Activated naive CD8-positive, alpha-beta T cell treated with anti-CD3 and anti-CD28 coated beads, Interleukin-2, amount 10 ng/mL, durations not matched to agents 7 days and 5 days (primary cell): ENCODE measurements at regions not wholly inside any gene's neighbourhood (a gene's known extent, or its start where the extent isn't known, plus 50 kb on each side); places are given as distances from the start of the nearest gene placed in this dataset.
"Not testable (repeated sequence)": the region's sequence is repeated elsewhere in the genome, so short reads cannot be mapped to it uniquely, and the experiment has no call there.

Experiments
- ATAC-seq: fragments of 150-1000 bp; cut with Tn5 transposase; one replicate; pipeline ENCODE4 v1.10.0; 2021; ENCODE audit warnings: low read depth, moderate library complexity
- POLR2A ChIA-PET: fragments of 350-600 bp; sonication (Branson Sonifier 250); formaldehyde crosslinking; loops from one replicate; lab custom pipeline; 2021; ENCODE audit warnings: antibody characterized with exemption; lab: Charles Lee
- DNase-seq: peaks from one replicate; pipeline ENCODE4 v3.0.0; 2021
- H3K27ac Mint-ChIP-seq: one replicate; pipeline ENCODE4 v1.8.0; 2022; ENCODE audit warnings: mild to moderate bottlenecking, mixed read lengths
- H3K27me3 Mint-ChIP-seq: one replicate; pipeline ENCODE4 v1.8.0; 2022; ENCODE audit warnings: mild to moderate bottlenecking, moderate library complexity, mixed read lengths
- H3K36me3 Mint-ChIP-seq: one replicate; pipeline ENCODE4 v1.8.0; 2021; ENCODE audit warnings: mild to moderate bottlenecking, mixed read lengths
- H3K4me1 Mint-ChIP-seq: one replicate; pipeline ENCODE4 v1.8.0; 2021; ENCODE audit warnings: mixed read lengths
- H3K4me3 Mint-ChIP-seq: one replicate; pipeline ENCODE4 v1.8.0; 2022; ENCODE audit warnings: mild to moderate bottlenecking, moderate library complexity, mixed read lengths
- H3K9me3 Mint-ChIP-seq: one replicate; pipeline ENCODE4 v1.8.0; 2021; ENCODE audit warnings: mixed read lengths

DNA sequence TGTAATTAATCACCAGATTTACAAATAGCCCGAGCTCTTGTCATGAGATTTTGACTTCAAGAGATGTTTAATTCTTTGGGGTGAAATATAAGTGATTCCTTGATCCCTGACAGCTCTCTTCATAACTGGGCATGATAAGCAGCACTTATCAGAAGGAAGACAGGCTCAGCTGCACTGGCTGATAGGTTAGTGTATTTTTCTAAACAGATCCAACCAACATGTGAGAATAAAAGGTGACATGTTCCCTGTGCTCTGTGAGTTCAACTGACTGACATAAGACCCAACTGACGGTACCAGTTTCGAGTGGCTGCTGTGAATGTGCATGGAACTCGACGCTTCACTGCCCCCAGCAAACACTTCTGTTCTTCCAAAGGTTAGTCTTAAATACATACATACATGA is 114.8 kb downstream of the VCY start:
- ATAC-seq (no peak), DNase-seq (no peak)
- POLR2A ChIA-PET = no interaction called here
- H3K4me3 Mint-ChIP-seq = no peak overlapping the region
- no peak overlapping the region for H3K27ac Mint-ChIP-seq
- peaks cover 1% of the 10 kb centered on the region for H3K36me3 Mint-ChIP-seq
- H3K27me3 Mint-ChIP-seq = no peaks in the 10 kb centered on the region
- no peaks in the 10 kb centered on the region for H3K4me1 Mint-ChIP-seq
- no peaks in the 10 kb centered on the region for H3K9me3 Mint-ChIP-seq

DNA sequence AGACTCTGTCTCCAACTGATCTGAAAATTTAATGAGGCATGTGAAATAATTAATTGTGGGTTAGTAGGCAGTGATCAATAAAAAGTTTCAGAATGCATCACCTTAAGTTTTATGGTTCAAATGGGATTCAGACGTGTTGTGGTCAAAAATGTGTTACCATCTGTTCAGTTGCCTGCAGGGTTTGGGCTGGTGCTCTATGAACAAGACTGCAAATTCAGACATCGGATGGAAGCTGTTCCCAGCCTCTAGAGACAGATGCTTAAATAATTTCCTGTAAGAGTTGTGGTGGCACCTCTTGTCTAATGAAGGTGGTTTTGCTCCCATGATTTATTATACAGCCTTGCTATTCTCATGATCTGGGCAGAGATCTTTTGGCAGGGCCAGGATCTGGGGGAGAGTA is 113.6 kb downstream of the VCY start:
- peaks cover 1% of the 10 kb centered on the region for H3K36me3 Mint-ChIP-seq
- POLR2A ChIA-PET = no interaction called here
- no peaks in the 10 kb centered on the region for H3K4me1 Mint-ChIP-seq
- H3K9me3 Mint-ChIP-seq = no peaks in the 10 kb centered on the region
- ATAC-seq (no peak), DNase-seq (no peak)
- H3K27ac Mint-ChIP-seq = no peak overlapping the region
- H3K27me3 Mint-ChIP-seq = no peaks in the 10 kb centered on the region
- no peak overlapping the region for H3K4me3 Mint-ChIP-seq

DNA sequence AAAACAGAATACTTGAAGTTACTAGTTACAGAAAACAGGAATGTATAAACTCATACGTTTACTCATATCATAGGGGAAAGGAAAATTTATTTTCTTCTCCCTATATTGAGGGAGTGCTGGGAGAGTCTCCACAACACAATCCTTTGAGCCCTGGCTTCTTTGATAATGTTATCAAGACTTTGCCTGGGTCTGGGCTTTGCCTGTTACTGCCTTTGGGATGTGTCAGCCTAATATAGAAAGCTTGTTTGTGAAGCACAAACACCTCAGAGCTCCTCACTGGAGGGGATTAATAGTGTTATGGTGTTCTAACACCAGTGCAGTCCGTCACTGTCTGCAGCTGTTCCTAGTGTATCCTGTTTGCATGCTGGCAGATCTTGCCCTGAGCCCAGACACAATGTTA is 107.8 kb downstream of the VCY start:
- Mint-ChIP-seq H3K9me3 (no peaks in the 10 kb centered on the region), H3K27me3 (no peaks in the 10 kb centered on the region), H3K4me3 (no peak overlapping the region), H3K36me3 (no peaks in the 10 kb centered on the region), H3K4me1 (no peaks in the 10 kb centered on the region), H3K27ac (no peak overlapping the region)
- no peak for ATAC-seq
- POLR2A ChIA-PET = no interaction called here
- DNase-seq = no peak

DNA sequence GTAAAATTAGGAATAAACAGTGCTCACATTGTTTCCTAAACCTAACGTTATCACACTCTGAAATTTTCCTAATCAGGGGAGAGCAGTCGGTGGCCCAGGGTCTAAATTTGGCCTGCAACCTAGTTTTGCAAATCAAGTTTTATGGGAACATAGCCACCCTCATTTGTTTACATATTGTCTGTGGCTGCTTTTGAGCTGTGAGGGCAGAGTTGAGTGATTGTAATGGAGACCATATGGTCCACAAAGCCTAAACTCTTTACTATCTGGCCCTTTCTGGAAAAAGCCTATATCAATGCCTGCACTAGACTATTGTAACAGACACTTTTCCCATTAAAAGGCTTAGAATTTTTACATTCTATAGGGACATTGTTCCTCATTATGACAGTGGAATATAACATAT is 105.2 kb downstream of the VCY start:
- Mint-ChIP-seq H3K36me3 (no peaks in the 10 kb centered on the region), H3K4me3 (no peak overlapping the region), H3K27ac (no peak overlapping the region), H3K27me3 (no peaks in the 10 kb centered on the region), H3K4me1 (no peaks in the 10 kb centered on the region), H3K9me3 (no peaks in the 10 kb centered on the region)
- DNase-seq (no peak), ATAC-seq (no peak)
- POLR2A ChIA-PET = no interaction called here

DNA sequence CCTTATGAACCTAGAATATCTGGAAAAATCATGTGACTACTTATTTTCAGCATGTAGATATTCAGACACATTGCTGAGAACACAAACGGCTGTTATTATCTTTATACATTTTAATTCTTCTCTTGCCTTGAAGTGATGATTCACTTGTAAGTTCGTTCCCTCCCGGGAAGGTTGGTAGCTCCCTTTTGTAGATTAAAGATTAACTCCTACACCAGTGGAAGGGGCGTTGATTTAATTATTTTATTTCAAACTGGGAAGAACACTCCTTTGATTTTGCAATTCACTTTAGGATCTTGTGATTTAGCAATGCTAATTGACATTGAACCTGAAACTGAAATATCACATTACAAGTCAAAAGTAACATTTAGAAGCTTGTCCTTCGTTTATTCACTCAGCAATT is 103.4 kb downstream of the VCY start:
- H3K27ac Mint-ChIP-seq = no peak overlapping the region
- no peaks in the 10 kb centered on the region for H3K36me3 Mint-ChIP-seq
- no peaks in the 10 kb centered on the region for H3K9me3 Mint-ChIP-seq
- H3K4me3 Mint-ChIP-seq = no peak overlapping the region
- DNase-seq (no peak), ATAC-seq (no peak)
- POLR2A ChIA-PET = no interaction called here
- H3K4me1 Mint-ChIP-seq = no peaks in the 10 kb centered on the region
- no peaks in the 10 kb centered on the region for H3K27me3 Mint-ChIP-seq

DNA sequence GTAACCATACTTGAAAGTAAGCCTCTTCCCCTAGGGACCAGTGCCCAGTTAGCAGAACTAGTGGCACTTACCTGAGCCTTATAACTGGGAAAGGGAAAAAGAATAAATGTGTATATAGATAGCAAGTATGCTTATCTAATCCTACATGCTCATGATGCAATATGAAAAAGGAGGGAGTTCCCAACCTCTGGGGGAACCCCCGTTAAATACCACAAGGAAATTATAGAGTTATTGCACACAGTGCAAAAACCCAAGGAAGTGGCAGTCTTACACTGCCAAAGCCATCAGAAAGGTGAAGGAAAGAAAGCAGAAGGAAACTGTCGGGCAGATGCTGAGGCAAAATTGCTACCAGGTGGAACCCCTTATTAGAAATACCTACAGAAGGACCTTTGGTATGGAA is 92.2 kb downstream of the VCY start:
- H3K4me1 Mint-ChIP-seq, H3K27ac Mint-ChIP-seq, H3K9me3 Mint-ChIP-seq, H3K36me3 Mint-ChIP-seq, DNase-seq, H3K27me3 Mint-ChIP-seq, H3K4me3 Mint-ChIP-seq, ATAC-seq, POLR2A ChIA-PET: not testable (repeated sequence)

DNA sequence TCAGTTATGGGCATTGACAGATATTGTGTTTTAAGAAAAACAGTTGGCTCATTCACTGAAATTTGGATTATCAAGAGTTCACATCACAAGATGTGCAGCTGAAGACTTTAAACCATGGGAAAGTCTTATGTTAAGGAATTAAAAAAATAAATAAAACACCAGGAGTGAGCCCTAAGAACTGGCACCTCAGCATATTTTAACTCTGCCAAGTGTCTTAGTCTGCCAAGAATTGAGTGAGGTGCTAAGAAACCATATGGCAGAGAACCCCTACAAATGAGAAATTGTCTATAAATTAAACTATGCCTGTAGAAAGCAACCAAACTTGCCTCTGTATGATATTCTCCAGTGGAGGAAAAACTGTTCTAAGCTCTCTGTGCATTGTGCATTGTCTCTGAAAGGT is 78.5 kb downstream of the VCY start:
- Mint-ChIP-seq H3K36me3 (no peaks in the 10 kb centered on the region), H3K4me1 (no peaks in the 10 kb centered on the region), H3K27ac (no peak overlapping the region), H3K4me3 (no peak overlapping the region), H3K27me3 (no peaks in the 10 kb centered on the region), H3K9me3 (peaks cover 6% of the 10 kb centered on the region)
- no peak for ATAC-seq
- DNase-seq = no peak
- POLR2A ChIA-PET = no interaction called here

DNA sequence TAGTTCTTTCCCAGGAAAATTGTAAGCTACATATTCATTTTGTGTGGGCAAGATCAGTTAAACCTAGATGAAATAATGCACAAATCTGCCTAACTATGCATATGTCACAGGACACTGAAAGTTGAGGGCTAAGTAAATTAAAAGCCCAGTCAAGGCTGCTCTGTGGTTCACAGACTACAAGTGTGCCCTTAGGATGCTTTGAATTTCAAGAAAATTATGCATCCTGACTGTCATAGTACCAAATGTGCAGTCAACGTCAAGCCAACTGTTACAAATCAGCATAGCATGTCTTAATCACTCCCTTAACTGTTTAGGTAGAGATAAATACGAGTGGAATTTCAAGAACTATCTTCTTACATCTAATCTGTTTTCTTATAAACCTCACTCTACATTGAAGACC is 55.8 kb downstream of the VCY start:
- POLR2A ChIA-PET, H3K27me3 Mint-ChIP-seq, H3K27ac Mint-ChIP-seq, H3K36me3 Mint-ChIP-seq, H3K4me3 Mint-ChIP-seq, H3K9me3 Mint-ChIP-seq, DNase-seq, H3K4me1 Mint-ChIP-seq, ATAC-seq: not testable (repeated sequence)
